ENCODE measurements at regions not wholly inside any gene's neighbourhood (a gene's known extent, or its start where the extent isn't known, plus 50 kb on each side); places are given as distances from the start of the nearest gene placed in this dataset.

- DNase-seq (ENCODE audit: low spot score), result no peak
Measured at GRCh38 chr3:87175732-87176131, 51.4 kb upstream of the CHMP2B start.

- no peak for DNase-seq (ENCODE audit: low spot score)
Measured at GRCh38 chr3:87173776-87174175, 53.3 kb upstream of the CHMP2B start.

- no peak for DNase-seq (ENCODE audit: low spot score)
Measured at GRCh38 chr3:87173071-87173470, 54.0 kb upstream of the CHMP2B start.

- DNase-seq (ENCODE audit: low spot score), result peak; percentile 55
Measured at GRCh38 chr3:87167628-87168456, 59.3 kb upstream of the CHMP2B start.

- no peak for DNase-seq (ENCODE audit: low spot score)
Measured at GRCh38 chr3:87164245-87164644, 62.9 kb upstream of the CHMP2B start.

GRCh38 chr3:87161851-87162250 lies 65.3 kb upstream of the CHMP2B start:
- no peak for DNase-seq (ENCODE audit: low spot score)

GRCh38 chr3:87161417-87161816 lies 65.7 kb upstream of the CHMP2B start:
- no peak for DNase-seq (ENCODE audit: low spot score)

- DNase-seq (ENCODE audit: low spot score), result no peak
Measured at GRCh38 chr3:87161013-87161412, 66.1 kb upstream of the CHMP2B start.

- DNase-seq (ENCODE audit: low spot score), result no peak
Measured at GRCh38 chr3:87158823-87159222, 68.3 kb upstream of the CHMP2B start.

GRCh38 chr3:87148020-87148419 lies 79.1 kb upstream of the CHMP2B start:
- no peak for DNase-seq (ENCODE audit: low spot score)

GRCh38 chr3:87147562-87147961 lies 79.5 kb upstream of the CHMP2B start:
- DNase-seq (ENCODE audit: low spot score), result no peak

GRCh38 chr3:87145553-87145952 lies 81.6 kb upstream of the CHMP2B start:
- DNase-seq (ENCODE audit: low spot score), result peak; percentile 17

- DNase-seq (ENCODE audit: low spot score), result no peak
Measured at GRCh38 chr3:87136066-87136596, 91.0 kb upstream of the CHMP2B start.

GRCh38 chr3:87135412-87135811 lies 91.7 kb upstream of the CHMP2B start:
- no peak for DNase-seq (ENCODE audit: low spot score)

- no peak for DNase-seq (ENCODE audit: low spot score)
Measured at GRCh38 chr3:87132801-87133200, 94.3 kb upstream of the CHMP2B start.

- DNase-seq (ENCODE audit: low spot score), result no peak
Measured at GRCh38 chr3:87128006-87128405, 99.1 kb upstream of the CHMP2B start.

- no peak for DNase-seq (ENCODE audit: low spot score)
Measured at GRCh38 chr3:87127281-87127680, 99.8 kb upstream of the CHMP2B start.

GRCh38 chr3:87126321-87126720 lies 100.8 kb upstream of the CHMP2B start:
- no peak for DNase-seq (ENCODE audit: low spot score)

- DNase-seq (ENCODE audit: low spot score), result no peak
Measured at GRCh38 chr3:87125116-87125515, 102.0 kb upstream of the CHMP2B start.

- no peak for DNase-seq (ENCODE audit: low spot score)
Measured at GRCh38 chr3:87122766-87123165, 104.3 kb upstream of the CHMP2B start.

- DNase-seq (ENCODE audit: low spot score), result no peak
Measured at GRCh38 chr3:87121856-87122255, 105.3 kb upstream of the CHMP2B start.

GRCh38 chr3:87120881-87121280 lies 106.2 kb upstream of the CHMP2B start:
- no peak for DNase-seq (ENCODE audit: low spot score)

- DNase-seq (ENCODE audit: low spot score), result no peak
Measured at GRCh38 chr3:87120236-87120635, 106.9 kb upstream of the CHMP2B start.

- no peak for DNase-seq (ENCODE audit: low spot score)
Measured at GRCh38 chr3:87109465-87109864, 117.6 kb upstream of the CHMP2B start.

Measured in activated CD4-positive, alpha-beta T cell treated with anti-CD3 and anti-CD28 coated beads, Interleukin-2, Interleukin-4, amounts not matched to agents 100 ng/mL and 50 ng/mL, durations not matched to agents 16 hours and 8 hours (primary cell).